SU-DHL-6 (cell line): ENCODE measurements at regions not wholly inside any gene's neighbourhood (a gene's known extent, or its start where the extent isn't known, plus 50 kb on each side); places are given as distances from the start of the nearest gene placed in this dataset.

Experiments used
- H2AFZ ChIP-seq: fragments of 200-600 bp; sonication (generic); 2 replicates; pipeline ENCODE4 v1.6.1; 2014; ENCODE audit warnings: low read depth, mild to moderate bottlenecking, moderate library complexity, mixed read lengths, antibody characterized with exemption, low read length; ENCODE audit not compliant: severe bottlenecking
- H3F3A ChIP-seq: fragments of 200-600 bp; shearing (Covaris generic); 2 replicates; pipeline ENCODE4 v1.6.0; 2016; ENCODE audit warnings: antibody characterized with exemption, mild to moderate bottlenecking; ENCODE audit not compliant: insufficient read depth
- H3K27ac ChIP-seq: fragments of 200-600 bp; sonication (generic); 2 replicates; pipeline ENCODE4 v1.5.1; 2016; ENCODE audit warnings: low read depth, mild to moderate bottlenecking, low read length, moderate library complexity, mixed read lengths
- H3K27me3 ChIP-seq: fragments of 200-600 bp; sonication (generic), shearing (Covaris generic); 2 replicates; pipeline ENCODE4 v1.6.0; 2014; ENCODE audit warnings: mild to moderate bottlenecking, low read length
- H3K36me3 ChIP-seq: fragments of 200-600 bp; sonication (generic); 2 replicates; pipeline ENCODE4 v1.6.1; 2014; ENCODE audit warnings: mild to moderate bottlenecking, low read length, mixed read lengths
- H3K4me2 ChIP-seq: fragments of 300-600, 200-600 bp; shearing (Covaris generic), sonication (generic); 2 replicates; pipeline ENCODE4 v1.6.0; 2014; ENCODE audit warnings: low read length, low read depth, mild to moderate bottlenecking; ENCODE audit not compliant: poor library complexity, severe bottlenecking
- H3K4me3 ChIP-seq: fragments of 200-600 bp; sonication (generic); 2 replicates; pipeline ENCODE4 v1.5.1; 2014; ENCODE audit warnings: antibody characterized with exemption, low read length, mild to moderate bottlenecking, mixed read lengths; ENCODE audit not compliant: insufficient read depth, poor library complexity, severe bottlenecking
- H3K79me2 ChIP-seq: fragments of 200-600 bp; sonication (generic); 2 replicates; pipeline ENCODE4 v1.6.1; 2014; ENCODE audit warnings: mild to moderate bottlenecking, low read length, moderate library complexity; ENCODE audit not compliant: insufficient read depth
- H3K9ac ChIP-seq: fragments of 200-600 bp; sonication (generic); 2 replicates; pipeline ENCODE4 v1.7.0; 2014; ENCODE audit warnings: mild to moderate bottlenecking, low read length
- H3K9me2 ChIP-seq: fragments of 200-600 bp; sonication (generic); replicated peaks from 2 replicates; pipeline ENCODE4 v1.6.1; 2014; ENCODE audit warnings: low read length; ENCODE audit not compliant: insufficient read depth
- H3K9me3 ChIP-seq: fragments of 200-600 bp; sonication (generic); 2 replicates; pipeline ENCODE4 v1.6.1; 2014; ENCODE audit warnings: low read length, mixed read lengths; ENCODE audit not compliant: insufficient read depth
- H4K20me1 ChIP-seq: fragments of 200-600 bp; sonication (generic); 2 replicates; pipeline ENCODE4 v1.6.1; 2014; ENCODE audit warnings: low read depth, mild to moderate bottlenecking, antibody characterized with exemption, low read length, moderate library complexity, mixed read lengths
- EZH2phosphoT487 ChIP-seq: fragments of 200-600 bp; sonication (generic), shearing (Covaris generic); conservative IDR thresholded peaks from 2 replicates; pipeline ENCODE4 v1.6.1; 2018; ENCODE audit warnings: mild to moderate bottlenecking, antibody characterized with exemption, low read length, moderate library complexity, mixed read lengths
- TF ChIP-seq, protein P1 (sequence below): fragments of 200-600 bp; sonication (generic); IDR thresholded peaks from one replicate; pipeline ENCODE4 v1.5.1; 2017; ENCODE audit warnings: antibody characterized with exemption, mild to moderate bottlenecking, low read length, moderate library complexity; ENCODE audit not compliant: insufficient read depth, poor library complexity, severe bottlenecking

DNA sequence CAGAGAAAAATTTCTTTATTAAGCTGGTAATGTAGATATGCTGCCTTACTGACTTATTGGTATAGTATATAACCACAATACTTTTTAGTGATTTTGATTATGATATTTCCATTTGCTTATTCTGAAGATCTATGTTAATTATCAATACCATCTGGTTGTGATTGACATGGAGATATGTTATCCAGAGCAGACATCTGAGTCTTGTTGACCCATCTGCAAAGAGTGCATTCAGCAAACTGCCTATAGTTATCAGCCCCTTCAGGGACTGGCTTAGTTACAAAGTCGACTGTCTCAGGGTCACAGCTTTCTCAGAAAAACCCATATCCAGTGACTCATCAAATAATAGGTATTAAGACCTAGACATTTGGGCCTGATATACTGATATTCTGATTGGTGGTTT, 475.7 kb downstream of the DSC3 start:
- Histone ChIP-seq H3K4me2 (no peak overlapping the region), H3K27me3 (no peaks in the 10 kb centered on the region), H3K27ac (no peak overlapping the region), H2AFZ (no peak overlapping the region), H4K20me1 (no peaks in the 10 kb centered on the region), H3F3A (no peaks in the 10 kb centered on the region), H3K4me3 (no peak overlapping the region), H3K79me2 (no peaks in the 10 kb centered on the region), H3K9me2 (no peaks in the 10 kb centered on the region), H3K9ac (no peak overlapping the region), H3K9me3 (no peaks in the 10 kb centered on the region), H3K36me3 (no peaks in the 10 kb centered on the region; the same call in 1 of the 2 replicates)
- TF ChIP-seq, protein P1, sequence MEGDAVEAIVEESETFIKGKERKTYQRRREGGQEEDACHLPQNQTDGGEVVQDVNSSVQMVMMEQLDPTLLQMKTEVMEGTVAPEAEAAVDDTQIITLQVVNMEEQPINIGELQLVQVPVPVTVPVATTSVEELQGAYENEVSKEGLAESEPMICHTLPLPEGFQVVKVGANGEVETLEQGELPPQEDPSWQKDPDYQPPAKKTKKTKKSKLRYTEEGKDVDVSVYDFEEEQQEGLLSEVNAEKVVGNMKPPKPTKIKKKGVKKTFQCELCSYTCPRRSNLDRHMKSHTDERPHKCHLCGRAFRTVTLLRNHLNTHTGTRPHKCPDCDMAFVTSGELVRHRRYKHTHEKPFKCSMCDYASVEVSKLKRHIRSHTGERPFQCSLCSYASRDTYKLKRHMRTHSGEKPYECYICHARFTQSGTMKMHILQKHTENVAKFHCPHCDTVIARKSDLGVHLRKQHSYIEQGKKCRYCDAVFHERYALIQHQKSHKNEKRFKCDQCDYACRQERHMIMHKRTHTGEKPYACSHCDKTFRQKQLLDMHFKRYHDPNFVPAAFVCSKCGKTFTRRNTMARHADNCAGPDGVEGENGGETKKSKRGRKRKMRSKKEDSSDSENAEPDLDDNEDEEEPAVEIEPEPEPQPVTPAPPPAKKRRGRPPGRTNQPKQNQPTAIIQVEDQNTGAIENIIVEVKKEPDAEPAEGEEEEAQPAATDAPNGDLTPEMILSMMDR = no peak
- TF ChIP-seq EZH2phosphoT487 = no peak

DNA sequence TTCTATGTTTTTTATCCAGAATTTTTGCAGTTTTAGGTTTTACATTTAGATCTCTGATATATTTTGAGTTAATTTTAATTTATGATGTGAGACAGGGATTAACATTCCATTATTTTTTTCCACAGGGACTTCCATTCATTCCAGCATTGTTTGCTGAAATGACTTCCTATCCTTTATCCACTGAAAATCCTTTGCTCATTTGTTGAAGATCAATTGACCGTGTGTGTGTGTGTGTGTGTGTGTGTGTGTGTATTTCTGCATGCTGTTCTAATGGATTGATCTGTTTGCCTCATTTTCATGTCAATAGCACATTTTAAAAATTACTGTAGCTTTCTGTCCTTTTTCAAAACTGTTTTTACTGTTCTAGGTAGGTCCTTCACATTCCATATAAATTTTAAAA, 480.3 kb downstream of the DSC3 start:
- Histone ChIP-seq H3K27me3 (no peaks in the 10 kb centered on the region), H3K27ac (no peak overlapping the region), H3K36me3 (no peaks in the 10 kb centered on the region; the same call in 1 of the 2 replicates), H3K9me3 (no peaks in the 10 kb centered on the region), H3F3A (no peaks in the 10 kb centered on the region), H3K4me3 (no peak overlapping the region), H3K4me2 (no peak overlapping the region), H3K9ac (no peak overlapping the region), H3K79me2 (no peaks in the 10 kb centered on the region), H2AFZ (no peak overlapping the region), H3K9me2 (no peaks in the 10 kb centered on the region), H4K20me1 (no peaks in the 10 kb centered on the region)
- TF ChIP-seq, protein P1 = no peak
- TF ChIP-seq EZH2phosphoT487 = no peak

DNA sequence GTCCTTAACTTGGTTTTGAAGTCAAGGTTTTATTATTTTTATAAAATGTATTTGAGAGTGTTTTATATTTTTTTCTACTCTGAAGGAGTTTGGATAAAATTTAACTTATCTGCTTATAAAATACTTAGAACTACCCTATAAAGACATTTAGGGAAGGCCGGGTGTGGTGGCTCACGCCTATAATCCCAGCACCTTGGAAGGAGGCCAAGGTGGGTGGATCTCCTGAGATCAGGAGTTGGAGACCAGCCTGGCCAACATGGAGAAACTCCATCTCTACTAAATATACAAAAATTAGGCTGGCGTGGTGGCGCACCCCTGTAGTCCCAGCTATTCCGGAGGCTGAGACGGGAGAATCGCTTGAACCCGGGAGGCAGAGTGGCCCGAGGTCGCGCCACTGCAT, 486.4 kb downstream of the DSC3 start:
- H4K20me1 ChIP-seq = no peaks in the 10 kb centered on the region

More for the DNA sequence above, 486.4 kb downstream of the DSC3 start:
- no peaks in the 10 kb centered on the region for H3K27me3 ChIP-seq
- H2AFZ ChIP-seq = no peak overlapping the region
- H3K9ac ChIP-seq = no peak overlapping the region
- TF ChIP-seq, protein P1 = no peak
- no peak for TF ChIP-seq EZH2phosphoT487
- H3K4me3 ChIP-seq = no peak overlapping the region
- H3K9me2 ChIP-seq = no peaks in the 10 kb centered on the region
- H3K9me3 ChIP-seq = no peaks in the 10 kb centered on the region
- H3F3A ChIP-seq = no peaks in the 10 kb centered on the region
- no peak overlapping the region for H3K27ac ChIP-seq
- H3K79me2 ChIP-seq = no peaks in the 10 kb centered on the region
- no peak overlapping the region for H3K4me2 ChIP-seq
- no peaks in the 10 kb centered on the region for H3K36me3 ChIP-seq
